Mammary epithelial cell (primary cell): ENCODE measurements at regions not wholly inside any gene's neighbourhood (a gene's known extent, or its start where the extent isn't known, plus 50 kb on each side); places are given as distances from the start of the nearest gene placed in this dataset.

Experiments used
- CTCF ChIP-seq, 2 donors: IDR thresholded peaks in 1 of 2; conservative IDR thresholded peaks in 1 of 2; 2 replicates each; pipeline ENCODE4 v1.5.1; 2011 to 2012; ENCODE audit warnings: inconsistent platforms in 2 of 2, low read length in 2 of 2, mild to moderate bottlenecking in 2 of 2, control low read depth in 1 of 2, low read depth in 1 of 2; ENCODE audit not compliant: insufficient read depth in 1 of 2; ENCODE audit errors: extremely low read depth in 1 of 2
- EZH2 ChIP-seq: IDR thresholded peaks from 2 replicates; pipeline ENCODE4 v1.6.1; 2012; ENCODE audit warnings: low read length, inconsistent platforms, borderline replicate concordance

- TF ChIP-seq EZH2 (no peak), CTCF (conservative IDR thresholded peaks at IDR 0.05 in 1 of 2, IDR thresholded peaks at IDR 0.05 in 1 of 2; ENCODE audit: extremely low read depth in 1 of 2, insufficient read depth in 1 of 2, low read depth in 1 of 2, low read length in 2 of 2) (no peak)
Measured at GRCh38 chr1:60427194-60427593, 353.6 kb upstream of the C1orf87 start.
